ENCODE measurements at regions not wholly inside any gene's neighbourhood (a gene's known extent, or its start where the extent isn't known, plus 50 kb on each side); places are given as distances from the start of the nearest gene placed in this dataset.
A peak's percentile ranks its signal among the peaks of the same experiment; 100 is the strongest.

DNA sequence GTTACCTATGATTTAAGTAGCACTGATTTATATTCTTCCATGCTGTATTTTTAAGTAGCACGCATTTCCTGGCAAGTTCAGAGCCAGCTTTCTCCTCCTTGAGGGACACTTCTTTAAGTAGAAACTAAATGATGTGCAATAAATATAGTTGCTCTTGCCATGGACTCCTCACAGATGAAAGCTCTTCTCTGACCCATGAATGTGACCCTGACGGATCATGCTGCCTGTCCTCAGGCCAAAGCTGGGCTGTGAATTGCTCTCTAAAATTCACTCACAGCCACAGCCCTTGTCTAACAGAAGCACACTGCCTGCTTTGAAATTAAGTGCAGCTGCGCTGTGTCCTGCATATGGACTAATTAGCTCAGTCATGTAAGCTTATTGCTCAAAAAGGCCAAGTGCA, 438.8 kb downstream of the PMP22 start:
- Histone ChIP-seq H3K9me3 (ENCODE audit: insufficient read depth in 2 of 2, low read depth in 1 of 2, low read length in 1 of 2) (peaks cover 0 to 5% of the 10 kb centered on the region in 2 experiments; a peak in 1 of 4 replicates), H3K9ac (replicated peaks in 1 of 4; ENCODE audit: extremely low read depth in 1 of 4, low read depth in 3 of 4, low read length in 3 of 4) (no peak overlapping the region), H3K4me3 (ENCODE audit: extremely low read depth in 1 of 4, insufficient read depth in 2 of 4, low read depth in 3 of 4, low read length in 4 of 4) (no peak overlapping the region), H2BK12ac (ENCODE audit: low read depth, low read length) (no peak overlapping the region), H3K23me2 (ENCODE audit: low read depth, low read length) (0 out of 2 replicates have a peak, but pooled peaks cover 2% of the 10 kb centered on the region), H3K36me3 (ENCODE audit: control insufficient read depth in 2 of 4, insufficient read depth in 4 of 4, low read length in 3 of 4) (no peaks in the 10 kb centered on the region), H4K20me1 (replicated peaks in 1 of 2; ENCODE audit: control insufficient read depth in 1 of 2, insufficient read depth in 2 of 2, low read length in 2 of 2) (no peaks in the 10 kb centered on the region), H2BK5ac (ENCODE audit: low read depth, low read length) (no peak overlapping the region), H3K27me3 (replicated peaks in 1 of 4; ENCODE audit: control insufficient read depth in 3 of 4, extremely low read depth in 1 of 4, insufficient read depth in 3 of 4, low read length in 3 of 4) (peaks cover 0 to 1% (median 0%) of the 10 kb centered on the region in 4 experiments; a peak in 1 of 7 replicates), H3K14ac (ENCODE audit: insufficient read length) (no peak overlapping the region), H2BK20ac (ENCODE audit: low read length) (no peak overlapping the region), H3K27ac (ENCODE audit: low read depth, low read length) (no peak overlapping the region), H3K79me2 (ENCODE audit: control insufficient read depth in 1 of 2, insufficient read depth in 2 of 2, low read length in 2 of 2) (no peaks in the 10 kb centered on the region), H3K4me2 (ENCODE audit: insufficient read depth in 1 of 2, low read depth in 2 of 2, low read length in 2 of 2) (no peak overlapping the region), H2BK15ac (ENCODE audit: low read length) (no peak overlapping the region), H3K79me1 (ENCODE audit: low read depth, low read length) (no peaks in the 10 kb centered on the region), H4K91ac (replicated peaks; ENCODE audit: insufficient read length, low read length) (no peak overlapping the region), H2AK5ac (ENCODE audit: low read depth, low read length) (no peak overlapping the region), H2BK120ac (replicated peaks; ENCODE audit: low read depth, low read length) (no peak overlapping the region), H3K4ac (replicated peaks; ENCODE audit: insufficient read length, low read depth, low read length) (no peak overlapping the region), H3K23ac (ENCODE audit: insufficient read length) (no peak overlapping the region), H3K4me1 (replicated peaks in 1 of 4; ENCODE audit: control insufficient read depth in 3 of 4, insufficient read depth in 4 of 4, low read length in 3 of 4) (no peaks in the 10 kb centered on the region), H3K56ac (replicated peaks; ENCODE audit: insufficient read length, low read depth, low read length) (no peak overlapping the region), H4K8ac (ENCODE audit: extremely low read depth, insufficient read depth, low read length) (no peak overlapping the region), H2AFZ (ENCODE audit: low read length) (peak overlapping the region; percentile 21; the same call in 1 of the 2 replicates), H3K18ac (ENCODE audit: extremely low read depth, low read length) (no peak overlapping the region), H4K5ac (ENCODE audit: insufficient read length, low read depth, low read length) (no peak overlapping the region)
- CTCF ChIA-PET (ENCODE audit: partially characterized antibody) = interaction anchor here (1.2 to 1.8 kb wide), 2 partner anchors 9 to 13 kb away, joined by 4 to 7 read pairs; no protein-coding TSS in a partner anchor
- 92% methylated on average over 3 of the region's 3 CpGs; no CpG with 5 or more reads in 1 of the 2 experiments for WGBS, 2 experiments (ENCODE audit: extremely low coverage in 1 of 2, insufficient coverage in 1 of 2, insufficient read length in 1 of 2, insufficient replicate concordance in 2 of 2, low coverage in 1 of 2, low lambda C conversion rate in 2 of 2, missing lambda C conversion rate in 1 of 2)
- POLR2A ChIA-PET (ENCODE audit: partially characterized antibody) = no interaction called here
- TF ChIP-seq, protein P1, sequence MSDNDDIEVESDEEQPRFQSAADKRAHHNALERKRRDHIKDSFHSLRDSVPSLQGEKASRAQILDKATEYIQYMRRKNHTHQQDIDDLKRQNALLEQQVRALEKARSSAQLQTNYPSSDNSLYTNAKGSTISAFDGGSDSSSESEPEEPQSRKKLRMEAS (IDR thresholded peaks at IDR 0.05) = no peak
- TF ChIP-seq MAFK (IDR thresholded peaks at IDR 0.05; ENCODE audit: low read depth, low read length) = no peak
- TF ChIP-seq, protein P2, sequence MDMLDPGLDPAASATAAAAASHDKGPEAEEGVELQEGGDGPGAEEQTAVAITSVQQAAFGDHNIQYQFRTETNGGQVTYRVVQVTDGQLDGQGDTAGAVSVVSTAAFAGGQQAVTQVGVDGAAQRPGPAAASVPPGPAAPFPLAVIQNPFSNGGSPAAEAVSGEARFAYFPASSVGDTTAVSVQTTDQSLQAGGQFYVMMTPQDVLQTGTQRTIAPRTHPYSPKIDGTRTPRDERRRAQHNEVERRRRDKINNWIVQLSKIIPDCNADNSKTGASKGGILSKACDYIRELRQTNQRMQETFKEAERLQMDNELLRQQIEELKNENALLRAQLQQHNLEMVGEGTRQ (IDR thresholded peaks at IDR 0.05; ENCODE audit: low read length) = no peak
- no peak for TF ChIP-seq KDM5A (IDR thresholded peaks at IDR 0.05; ENCODE audit: low read length)
- no peak for TF ChIP-seq RXRA (IDR thresholded peaks at IDR 0.05; ENCODE audit: insufficient read depth, low read depth, low read length)
- no peak for TF ChIP-seq CTBP2 (IDR thresholded peaks at IDR 0.05; ENCODE audit: borderline replicate concordance, insufficient read depth, insufficient read length, low read length)
- no peak for TF ChIP-seq FOSL1 (IDR thresholded peaks at IDR 0.05; ENCODE audit: insufficient read depth, low read depth, low read length)
- no peak for TF ChIP-seq JUN (IDR thresholded peaks at IDR 0.05; ENCODE audit: low read depth, low read length)
- TF ChIP-seq TEAD4 (IDR thresholded peaks at IDR 0.05; ENCODE audit: low read depth, low read length) = no peak
- no peak for TF ChIP-seq BCL11A (IDR thresholded peaks at IDR 0.05; ENCODE audit: low read depth in 2 of 2, low read length in 2 of 2)
- no peak for TF ChIP-seq RBBP5 (IDR thresholded peaks at IDR 0.05; ENCODE audit: borderline replicate concordance, low read depth, low read length)
- no peak for TF ChIP-seq HDAC2 (IDR thresholded peaks at IDR 0.05; ENCODE audit: borderline replicate concordance in 1 of 2, low read depth in 2 of 2, low read length in 2 of 2)
- FAIRE-seq (no peak), DNase-seq (ENCODE audit: low read depth in 1 of 2, low spot score in 2 of 2) (no peak)

All from H1 (cell line).